Testis (tissue), 2 donors: ENCODE measurements at regions not wholly inside any gene's neighbourhood (a gene's known extent, or its start where the extent isn't known, plus 50 kb on each side); places are given as distances from the start of the nearest gene placed in this dataset.

Experiments used
- DNase-seq: peaks from one replicate; pipeline ENCODE4 v3.0.0-alpha.2; 2019
- H3K27ac ChIP-seq, 2 donors: fragments of 200-600 bp; sonication (generic); one replicate each; pipeline ENCODE4 v1.5.1; 2019
- H3K27me3 ChIP-seq: fragments of 200-600 bp; sonication (generic); one replicate; pipeline ENCODE4 v1.5.1; 2019
- H3K36me3 ChIP-seq: fragments of 200-600 bp; sonication (generic); one replicate; pipeline ENCODE4 v1.5.1; 2017; ENCODE audit warnings: low read depth; ENCODE audit errors: missing control alignments
- H3K4me1 ChIP-seq: fragments of 200-600 bp; sonication (generic); one replicate; pipeline ENCODE4 v1.5.1; 2019
- H3K4me3 ChIP-seq, 2 donors: fragments of 200-600 bp; sonication (generic); one replicate each; pipeline ENCODE4 v1.5.1; 2017 to 2019
- H3K9me3 ChIP-seq: fragments of 200-600 bp; sonication (generic); one replicate; pipeline ENCODE4 v1.5.1; 2017
- CTCF ChIP-seq, 3 experiments: fragments of 450-650 bp in 2 of 3; fragments of 200-600 bp in 1 of 3; sonication (generic) in 1 of 3; IDR thresholded peaks; one replicate each; pipeline ENCODE4 v1.5.1; 2016 to 2019; ENCODE audit warnings: antibody characterized with exemption in 3 of 3, mild to moderate bottlenecking in 2 of 3, moderate library complexity in 1 of 3
- POLR2A ChIP-seq: fragments of 450-650 bp; IDR thresholded peaks from one replicate; pipeline ENCODE4 v1.6.1; 2017; ENCODE audit warnings: antibody characterized with exemption, mild to moderate bottlenecking, moderate library complexity
- WGBS, 2 donors: methylation state at CpG; one replicate each; pipeline ENCODE4 v1.1.5; 2018; 5-methylcytosine and 5-hydroxymethylcytosine counted together
- intact Hi-C: fragments of 100-400 bp; cut with DNase I; formaldehyde crosslinking; loops from one replicate; pipeline ENCODE4 v1.15.1; 2023; ENCODE audit warnings: low total_unique reads

- intact Hi-C loops, result no loop called here
- H3K4me3 ChIP-seq, result no peak overlapping the region
- no peaks in the 10 kb centered on the region for H3K36me3 ChIP-seq
- no peak overlapping the region for H3K27ac ChIP-seq
- no peaks in the 10 kb centered on the region for H3K9me3 ChIP-seq
- TF ChIP-seq CTCF (IDR thresholded peaks at IDR 0.05), result no peak
- no peak for TF ChIP-seq POLR2A
- H3K27me3 ChIP-seq, result no peaks in the 10 kb centered on the region
- DNase-seq, result no peak
- H3K4me1 ChIP-seq, result no peaks in the 10 kb centered on the region
- 44 to 51% methylated on average over 8 of the region's 8 CpGs for WGBS, 2 donors
These were observed 175.7 kb upstream of the VASH1 start for GRCh38 chr14:76585616-76586015.

DNA sequence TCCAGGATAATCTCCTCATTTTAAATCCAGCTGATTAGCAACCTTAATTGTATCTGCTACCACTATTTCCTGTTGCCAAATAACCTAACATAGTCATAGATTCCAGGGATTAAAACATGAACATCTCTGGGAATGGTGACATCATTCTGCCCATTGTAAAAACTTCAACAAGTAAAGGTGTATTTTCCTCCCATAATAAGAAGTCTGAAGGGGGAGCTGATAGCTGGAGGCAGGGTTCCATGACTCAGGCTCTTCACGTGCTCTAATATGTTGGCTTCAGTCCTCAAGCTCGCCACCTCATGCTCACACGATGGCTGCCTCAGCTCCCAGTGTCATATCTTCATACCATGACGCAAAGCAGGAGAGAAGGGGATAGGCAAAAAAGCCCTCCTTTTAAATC is 172.0 kb upstream of the VASH1 start:
- no peak overlapping the region for H3K4me3 ChIP-seq

GRCh38 chr14:76591266-76591665 is 170.0 kb upstream of the VASH1 start:
- no peak for DNase-seq

More for the DNA sequence above, 172.0 kb upstream of the VASH1 start:
- no peaks in the 10 kb centered on the region for H3K27me3 ChIP-seq
- H3K4me1 ChIP-seq, result no peaks in the 10 kb centered on the region
- DNase-seq, result no peak
- H3K36me3 ChIP-seq, result no peaks in the 10 kb centered on the region
- WGBS, 2 donors, result 95 to 98% methylated on average over 4 of the region's 4 CpGs
- TF ChIP-seq POLR2A (no peak), CTCF (IDR thresholded peaks at IDR 0.05) (no peak)
- H3K9me3 ChIP-seq, result no peaks in the 10 kb centered on the region
- intact Hi-C loops, result no loop called here
- H3K27ac ChIP-seq, result no peak overlapping the region

DNA sequence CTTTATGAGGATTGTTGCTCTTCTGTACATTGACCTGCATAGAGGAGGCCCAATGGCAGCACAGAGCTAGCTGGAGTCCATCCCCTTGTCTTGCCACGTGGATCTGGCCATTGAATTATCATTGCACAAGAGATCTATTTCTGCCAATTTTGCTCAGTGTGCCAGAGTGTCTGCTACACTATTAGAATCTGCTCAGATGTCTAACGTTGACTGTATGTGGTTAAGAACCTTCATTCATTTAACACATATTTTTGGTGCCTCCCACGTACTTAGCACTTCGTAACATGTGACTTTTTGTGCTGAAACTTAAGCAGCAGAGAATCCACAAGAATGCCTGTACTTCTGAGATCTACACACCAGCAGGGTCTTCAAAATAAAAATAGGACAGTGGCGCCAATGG is 166.0 kb upstream of the VASH1 start:
- TF ChIP-seq POLR2A, result no peak
- no peak for TF ChIP-seq CTCF (IDR thresholded peaks at IDR 0.05)
- Histone ChIP-seq H3K4me1 (no peaks in the 10 kb centered on the region), H3K4me3 (no peak overlapping the region), H3K36me3 (no peaks in the 10 kb centered on the region), H3K9me3 (no peaks in the 10 kb centered on the region), H3K27me3 (no peaks in the 10 kb centered on the region), H3K27ac (no peak overlapping the region)
- intact Hi-C loops, result no loop called here
- WGBS, 2 donors, result 77 to 79% methylated on average over 5 of the region's 5 CpGs
- no peak for DNase-seq

More at GRCh38 chr14:76591266-76591665, 170.0 kb upstream of the VASH1 start:
- Histone ChIP-seq H3K4me1 (no peaks in the 10 kb centered on the region), H3K36me3 (no peaks in the 10 kb centered on the region), H3K27ac (no peak overlapping the region), H3K9me3 (no peaks in the 10 kb centered on the region), H3K27me3 (no peaks in the 10 kb centered on the region), H3K4me3 (no peak overlapping the region)
- intact Hi-C loops, result no loop called here
- TF ChIP-seq CTCF (IDR thresholded peaks at IDR 0.05) (no peak), POLR2A (no peak)
- 67 to 71% methylated on average over 10 of the region's 10 CpGs for WGBS, 2 donors

GRCh38 chr14:76597387-76597786 is 163.9 kb upstream of the VASH1 start:
- Histone ChIP-seq H3K9me3 (no peaks in the 10 kb centered on the region), H3K4me1 (no peaks in the 10 kb centered on the region), H3K4me3 (no peak overlapping the region), H3K27me3 (no peaks in the 10 kb centered on the region), H3K36me3 (no peaks in the 10 kb centered on the region), H3K27ac (no peak overlapping the region)
- WGBS, 2 donors, result 75 to 83% methylated on average over 3 of the region's 3 CpGs
- intact Hi-C loops, result no loop called here
- DNase-seq, result no peak
- TF ChIP-seq CTCF (IDR thresholded peaks at IDR 0.05), result no peak
- TF ChIP-seq POLR2A, result no peak
